ENCODE measurements at regions not wholly inside any gene's neighbourhood (a gene's known extent, or its start where the extent isn't known, plus 50 kb on each side); places are given as distances from the start of the nearest gene placed in this dataset.

GRCh38 chr21:32136546-32136945 is 142.3 kb downstream of the MIS18A start:
- TF ChIP-seq CTCF (IDR thresholded peaks at IDR 0.05; ENCODE audit: low read depth, low read length) = no peak
- DNase-seq (ENCODE audit: extremely low read depth, low read depth) = no peak

GRCh38 chr21:32135401-32136363 is 143.2 kb downstream of the MIS18A start:
- DNase-seq (ENCODE audit: extremely low read depth, low read depth) = peak; percentile 27
- TF ChIP-seq CTCF (IDR thresholded peaks at IDR 0.05; ENCODE audit: low read depth, low read length) = no peak

- TF ChIP-seq CTCF (IDR thresholded peaks at IDR 0.05; ENCODE audit: low read depth, low read length) = no peak
- no peak for DNase-seq (ENCODE audit: extremely low read depth, low read depth)
These were observed 144.3 kb downstream of the MIS18A start for GRCh38 chr21:32134441-32135130.

- DNase-seq (ENCODE audit: extremely low read depth, low read depth) = no peak
- TF ChIP-seq CTCF (IDR thresholded peaks at IDR 0.05; ENCODE audit: low read depth, low read length) = no peak
These were observed 146.0 kb downstream of the MIS18A start for GRCh38 chr21:32132881-32133280.

GRCh38 chr21:32132409-32132808 is 146.4 kb downstream of the MIS18A start:
- no peak for DNase-seq (ENCODE audit: extremely low read depth, low read depth)
- TF ChIP-seq CTCF (IDR thresholded peaks at IDR 0.05; ENCODE audit: low read depth, low read length) = no peak

- no peak for DNase-seq (ENCODE audit: extremely low read depth, low read depth)
- no peak for TF ChIP-seq CTCF (IDR thresholded peaks at IDR 0.05; ENCODE audit: low read depth, low read length)
These were observed 146.9 kb downstream of the MIS18A start for GRCh38 chr21:32131960-32132359.

GRCh38 chr21:32131164-32131563 is 147.7 kb downstream of the MIS18A start:
- TF ChIP-seq CTCF (IDR thresholded peaks at IDR 0.05; ENCODE audit: low read depth, low read length) = no peak
- DNase-seq (ENCODE audit: extremely low read depth, low read depth) = no peak

Data from AG09319 (cell line).